GM19328 (cell line): ENCODE measurements at regions not wholly inside any gene's neighbourhood (a gene's known extent, or its start where the extent isn't known, plus 50 kb on each side); places are given as distances from the start of the nearest gene placed in this dataset.
A peak's percentile ranks its signal among the peaks of the same experiment; 100 is the strongest.
"Not testable (repeated sequence)": the region's sequence is repeated elsewhere in the genome, so short reads cannot be mapped to it uniquely, and the experiment has no call there.

ENCODE experiments used
- ATAC-seq: cut with Tn5 transposase; IDR thresholded peaks from one replicate; pipeline ENCODE4 v1.9.1; 2021; ENCODE audit warnings: mild to moderate bottlenecking, moderate library complexity; ENCODE audit not compliant: unreplicated experiment

- ATAC-seq = no peak
Observed at GRCh38 chr6:112459758-112460304, 112.7 kb downstream of the RFPL4B start.

- no peak for ATAC-seq
Observed at GRCh38 chr6:112464901-112465665, 118.0 kb downstream of the RFPL4B start.

- peak; percentile 63 for ATAC-seq
Observed at GRCh38 chr6:112466373-112467151, 119.4 kb downstream of the RFPL4B start.

- ATAC-seq = no peak
Observed at GRCh38 chr6:112468359-112468758, 121.2 kb downstream of the RFPL4B start.

GRCh38 chr6:112469306-112469705 is 122.2 kb downstream of the RFPL4B start:
- ATAC-seq = no peak

- ATAC-seq = no peak
Observed at GRCh38 chr6:112470376-112470775, 123.2 kb downstream of the RFPL4B start.

- no peak for ATAC-seq
Observed at GRCh38 chr6:112470950-112471349, 123.8 kb downstream of the RFPL4B start.

GRCh38 chr6:112475083-112475482 is 128.0 kb downstream of the RFPL4B start:
- no peak for ATAC-seq

- ATAC-seq = no peak
Observed at GRCh38 chr6:112477125-112477524, 130.0 kb downstream of the RFPL4B start.

GRCh38 chr6:112478036-112478435 is 130.9 kb downstream of the RFPL4B start:
- no peak for ATAC-seq

- ATAC-seq = not testable (repeated sequence)
Observed at GRCh38 chr6:112479975-112480374, 132.8 kb downstream of the RFPL4B start.

GRCh38 chr6:112480553-112480952 is 133.4 kb downstream of the RFPL4B start:
- ATAC-seq = no peak

- no peak for ATAC-seq
Observed at GRCh38 chr6:112481211-112481610, 134.1 kb downstream of the RFPL4B start.

GRCh38 chr6:112482373-112482772 is 135.2 kb downstream of the RFPL4B start:
- ATAC-seq = no peak

- ATAC-seq = no peak
Observed at GRCh38 chr6:112485120-112485826, 138.1 kb downstream of the RFPL4B start.

GRCh38 chr6:112485827-112486212 is 138.7 kb downstream of the RFPL4B start:
- no peak for ATAC-seq

- no peak for ATAC-seq
Observed at GRCh38 chr6:112486454-112486853, 139.3 kb downstream of the RFPL4B start.

GRCh38 chr6:112488238-112488637 is 141.1 kb downstream of the RFPL4B start:
- ATAC-seq = no peak

GRCh38 chr6:112501705-112502104 is 154.6 kb downstream of the RFPL4B start:
- ATAC-seq = no peak

- no peak for ATAC-seq
Observed at GRCh38 chr6:112502351-112503090, 155.4 kb downstream of the RFPL4B start.
